H1 (cell line): ENCODE measurements at regions not wholly inside any gene's neighbourhood (a gene's known extent, or its start where the extent isn't known, plus 50 kb on each side); places are given as distances from the start of the nearest gene placed in this dataset.

ENCODE experiments used
- CTCF ChIA-PET: fragments of 300-600 bp; sonication (Branson Sonifier 250); formaldehyde crosslinking; loops from one replicate; lab custom pipeline; 2021; ENCODE audit not compliant: partially characterized antibody; lab: Charles Lee
- POLR2A ChIA-PET: fragments of 300-600 bp; sonication (Branson Sonifier 250); formaldehyde crosslinking; loops from one replicate; lab custom pipeline; 2021; ENCODE audit warnings: inconsistent platforms; ENCODE audit not compliant: partially characterized antibody; lab: Charles Lee
- DNase-seq, 2 experiments: peaks; one replicate each; pipeline versions ENCODE4 v3.0.0 to v3.0.0-alpha.2; 2010 to 2022; ENCODE audit warnings: low spot score in 2 of 2, low read depth in 1 of 2, mixed read lengths in 1 of 2
- FAIRE-seq: peaks from 2 replicates; lab custom pipeline; 2011; peaks lifted over from hg19 to GRCh38; lab: Jason Lieb, UNC
- H2AFZ ChIP-seq: 2 replicates; pipeline ENCODE4 v1.8.1; 2012; ENCODE audit warnings: low read length, inconsistent platforms
- H2AK5ac ChIP-seq: 2 replicates; pipeline ENCODE4 v1.6.1; 2013; ENCODE audit warnings: low read depth, low read length
- H2BK120ac ChIP-seq: replicated peaks from 2 replicates; pipeline ENCODE3; 2013; ENCODE audit warnings: low read depth, low read length, inconsistent platforms
- H2BK12ac ChIP-seq: 2 replicates; pipeline ENCODE4 v1.6.1; 2013; ENCODE audit warnings: low read depth, low read length
- H2BK15ac ChIP-seq: 2 replicates; pipeline ENCODE4 v1.6.1; 2013; ENCODE audit warnings: low read length
- H2BK20ac ChIP-seq: 2 replicates; pipeline ENCODE4 v1.6.1; 2013; ENCODE audit warnings: low read length
- H2BK5ac ChIP-seq: 2 replicates; pipeline ENCODE4 v1.6.1; 2013; ENCODE audit warnings: low read depth, low read length
- H3K14ac ChIP-seq: 2 replicates; pipeline ENCODE4 v1.6.1; 2013; ENCODE audit warnings: inconsistent platforms; ENCODE audit not compliant: insufficient read length
- H3K18ac ChIP-seq: 2 replicates; pipeline ENCODE4 v1.6.1; 2013; ENCODE audit warnings: low read length; ENCODE audit errors: extremely low read depth
- H3K23ac ChIP-seq: 2 replicates; pipeline ENCODE4 v1.6.1; 2013; ENCODE audit warnings: inconsistent platforms; ENCODE audit not compliant: insufficient read length
- H3K23me2 ChIP-seq: 2 replicates; pipeline ENCODE4 v1.6.1; 2013; ENCODE audit warnings: low read depth, low read length
- H3K27ac ChIP-seq: 2 replicates; pipeline ENCODE4 v1.6.1; 2011; ENCODE audit warnings: low read depth, low read length, inconsistent platforms
- H3K27me3 ChIP-seq, 4 experiments: replicated peaks in 1 of 4; 1 replicate in 1 of 4; 2 replicates in 3 of 4; pipeline versions ENCODE4 v1.6.1 to v1.8.1; 2011 to 2013; ENCODE audit warnings: low read length in 3 of 4, mild to moderate bottlenecking in 3 of 4, inconsistent platforms in 2 of 4, mixed read lengths in 2 of 4, moderate library complexity in 1 of 4; ENCODE audit not compliant: control insufficient read depth in 3 of 4, insufficient read depth in 3 of 4; ENCODE audit errors: extremely low read depth in 1 of 4
- H3K36me3 ChIP-seq, 4 experiments: 2 replicates each; pipeline versions ENCODE4 v1.6.1 to v1.8.1; 2011 to 2013; ENCODE audit warnings: mild to moderate bottlenecking in 4 of 4, low read length in 3 of 4, moderate library complexity in 2 of 4, control low read depth in 1 of 4, inconsistent platforms in 1 of 4; ENCODE audit not compliant: insufficient read depth in 4 of 4, control insufficient read depth in 2 of 4
- H3K4ac ChIP-seq: replicated peaks from 2 replicates; pipeline ENCODE3; 2013; ENCODE audit warnings: low read length, low read depth, mixed read lengths, inconsistent platforms; ENCODE audit not compliant: insufficient read length
- H3K4me1 ChIP-seq, 4 experiments: replicated peaks in 1 of 4; 1 replicate in 1 of 4; 2 replicates in 3 of 4; pipeline versions ENCODE4 v1.6.1 to v1.8.1; 2011 to 2013; ENCODE audit warnings: low read length in 3 of 4, inconsistent platforms in 2 of 4, mixed read lengths in 1 of 4; ENCODE audit not compliant: insufficient read depth in 4 of 4, control insufficient read depth in 3 of 4
- H3K4me2 ChIP-seq, 2 experiments: 2 replicates each; pipeline versions ENCODE4 v1.6.1 to v1.8.1; 2011 to 2013; ENCODE audit warnings: low read depth in 2 of 2, low read length in 2 of 2, control low read depth in 1 of 2, inconsistent platforms in 1 of 2, mild to moderate bottlenecking in 1 of 2; ENCODE audit not compliant: insufficient read depth in 1 of 2
- H3K4me3 ChIP-seq, 4 experiments: fragments of 200-600, 300-600 bp in 1 of 4; sonication (generic), shearing (Covaris generic), sonication (Bioruptor Twin) in 1 of 4; 2 replicates each; pipeline versions ENCODE4 v1.5.1 to v1.8.1; 2011 to 2016; ENCODE audit warnings: low read length in 4 of 4, low read depth in 3 of 4, control low read depth in 2 of 4, inconsistent platforms in 2 of 4, mild to moderate bottlenecking in 2 of 4, mixed read lengths in 1 of 4, moderate library complexity in 1 of 4; ENCODE audit not compliant: insufficient read depth in 2 of 4; ENCODE audit errors: extremely low read depth in 1 of 4
- H3K56ac ChIP-seq: replicated peaks from 2 replicates; pipeline ENCODE3; 2013; ENCODE audit warnings: low read depth, mild to moderate bottlenecking, mixed read lengths, low read length, inconsistent platforms; ENCODE audit not compliant: insufficient read length
- H3K79me1 ChIP-seq: 2 replicates; pipeline ENCODE4 v1.6.1; 2013; ENCODE audit warnings: low read depth, low read length, control low read depth
- H3K79me2 ChIP-seq, 2 experiments: 2 replicates each; pipeline versions ENCODE4 v1.6.1 to v1.8.1; 2012 to 2013; ENCODE audit warnings: low read length in 2 of 2, mild to moderate bottlenecking in 2 of 2, inconsistent platforms in 1 of 2; ENCODE audit not compliant: insufficient read depth in 2 of 2, control insufficient read depth in 1 of 2
- H3K9ac ChIP-seq, 4 experiments: replicated peaks in 1 of 4; 1 replicate in 1 of 4; 2 replicates in 3 of 4; pipeline versions ENCODE4 v1.6.1 to v1.8.1; 2011 to 2013; ENCODE audit warnings: low read depth in 3 of 4, low read length in 3 of 4, control low read depth in 2 of 4, mild to moderate bottlenecking in 2 of 4, moderate library complexity in 2 of 4, inconsistent platforms in 1 of 4; ENCODE audit errors: extremely low read depth in 1 of 4
- H3K9me3 ChIP-seq, 2 experiments: 2 replicates each; pipeline versions ENCODE4 v1.6.1 to v1.8.1; 2012 to 2013; ENCODE audit warnings: mild to moderate bottlenecking in 2 of 2, moderate library complexity in 2 of 2, control low read depth in 1 of 2, inconsistent platforms in 1 of 2, low read depth in 1 of 2, low read length in 1 of 2, mixed read lengths in 1 of 2; ENCODE audit not compliant: insufficient read depth in 2 of 2
- H4K20me1 ChIP-seq, 2 experiments: replicated peaks in 1 of 2; 2 replicates each; pipeline versions ENCODE3 to v1.8.1; 2011 to 2013; ENCODE audit warnings: inconsistent platforms in 2 of 2, low read length in 2 of 2, mild to moderate bottlenecking in 1 of 2; ENCODE audit not compliant: insufficient read depth in 2 of 2, control insufficient read depth in 1 of 2
- H4K5ac ChIP-seq: 2 replicates; pipeline ENCODE4 v1.6.1; 2013; ENCODE audit warnings: low read length, low read depth, mixed read lengths, inconsistent platforms; ENCODE audit not compliant: insufficient read length
- H4K8ac ChIP-seq: 2 replicates; pipeline ENCODE4 v1.8.0; 2013; ENCODE audit warnings: mild to moderate bottlenecking, moderate library complexity, low read length, inconsistent platforms; ENCODE audit not compliant: insufficient read depth; ENCODE audit errors: extremely low read depth
- H4K91ac ChIP-seq: replicated peaks from 2 replicates; pipeline ENCODE3; 2013; ENCODE audit warnings: low read length, mixed read lengths, inconsistent platforms; ENCODE audit not compliant: insufficient read length
- BCL11A ChIP-seq, 2 experiments: IDR thresholded peaks; one replicate each; pipeline ENCODE4 v1.6.1; 2011; ENCODE audit warnings: low read depth in 2 of 2, low read length in 2 of 2, mild to moderate bottlenecking in 2 of 2
- GTF2F1 ChIP-seq: IDR thresholded peaks from 2 replicates; pipeline ENCODE4 v1.6.1; 2012; ENCODE audit warnings: low read depth, low read length, improper control_type of control experiment, borderline replicate concordance
- HDAC2 ChIP-seq, 2 experiments: fragments of 300-600 bp in 1 of 2; sonication (generic) in 1 of 2; IDR thresholded peaks; 2 replicates each; pipeline ENCODE4 v1.6.1; 2011 to 2012; ENCODE audit warnings: low read depth in 2 of 2, low read length in 2 of 2, mild to moderate bottlenecking in 2 of 2, moderate library complexity in 2 of 2, borderline replicate concordance in 1 of 2, inconsistent platforms in 1 of 2
- KDM4A ChIP-seq: IDR thresholded peaks from one replicate; pipeline ENCODE4 v1.7.1; 2012; ENCODE audit warnings: low read depth, mild to moderate bottlenecking, moderate library complexity, low read length, inconsistent platforms; ENCODE audit not compliant: severe bottlenecking
- PHF8 ChIP-seq: fragments of 200-600 bp; sonication (generic); conservative IDR thresholded peaks from 2 replicates; pipeline ENCODE4 v1.7.1; 2012; ENCODE audit warnings: low read depth, mild to moderate bottlenecking, inconsistent platforms, low read length, moderate library complexity
- RAD21 ChIP-seq, 2 experiments: IDR thresholded peaks in 1 of 2; conservative IDR thresholded peaks in 1 of 2; 2 replicates each; pipeline ENCODE4 v1.6.1; 2011; ENCODE audit warnings: low read depth in 2 of 2, low read length in 2 of 2, improper control_type of control experiment in 1 of 2, inconsistent platforms in 1 of 2, mild to moderate bottlenecking in 1 of 2, moderate library complexity in 1 of 2
- RBBP5 ChIP-seq: IDR thresholded peaks from 2 replicates; pipeline ENCODE4 v1.7.1; 2012; ENCODE audit warnings: low read depth, mild to moderate bottlenecking, inconsistent platforms, low read length, moderate library complexity, borderline replicate concordance
- RXRA ChIP-seq: IDR thresholded peaks from 2 replicates; pipeline ENCODE4 v1.6.1; 2011; ENCODE audit warnings: low read depth, mild to moderate bottlenecking, low read length, moderate library complexity; ENCODE audit not compliant: insufficient read depth
- SIX5 ChIP-seq: IDR thresholded peaks from 2 replicates; pipeline ENCODE4 v1.6.1; 2011; ENCODE audit warnings: mild to moderate bottlenecking, low read depth, low read length
- SP4 ChIP-seq: IDR thresholded peaks from 2 replicates; pipeline ENCODE4 v1.6.1; 2012; ENCODE audit warnings: low read length, inconsistent platforms
- WGBS, 2 experiments: shearing (Covaris generic) in 1 of 2; methylation state at CpG; one replicate each; pipeline versions ENCODE4 v1.1.6 to v1.1.7; 2013 to 2015; ENCODE audit warnings: low lambda C conversion rate in 2 of 2, mixed read lengths in 2 of 2, inconsistent platforms in 1 of 2, low coverage in 1 of 2, missing lambda C conversion rate in 1 of 2; ENCODE audit not compliant: insufficient replicate concordance in 2 of 2, insufficient coverage in 1 of 2, insufficient read length in 1 of 2; ENCODE audit errors: extremely low coverage in 1 of 2, missing lambda C conversion rate in 1 of 2; 5-methylcytosine and 5-hydroxymethylcytosine counted together

DNA sequence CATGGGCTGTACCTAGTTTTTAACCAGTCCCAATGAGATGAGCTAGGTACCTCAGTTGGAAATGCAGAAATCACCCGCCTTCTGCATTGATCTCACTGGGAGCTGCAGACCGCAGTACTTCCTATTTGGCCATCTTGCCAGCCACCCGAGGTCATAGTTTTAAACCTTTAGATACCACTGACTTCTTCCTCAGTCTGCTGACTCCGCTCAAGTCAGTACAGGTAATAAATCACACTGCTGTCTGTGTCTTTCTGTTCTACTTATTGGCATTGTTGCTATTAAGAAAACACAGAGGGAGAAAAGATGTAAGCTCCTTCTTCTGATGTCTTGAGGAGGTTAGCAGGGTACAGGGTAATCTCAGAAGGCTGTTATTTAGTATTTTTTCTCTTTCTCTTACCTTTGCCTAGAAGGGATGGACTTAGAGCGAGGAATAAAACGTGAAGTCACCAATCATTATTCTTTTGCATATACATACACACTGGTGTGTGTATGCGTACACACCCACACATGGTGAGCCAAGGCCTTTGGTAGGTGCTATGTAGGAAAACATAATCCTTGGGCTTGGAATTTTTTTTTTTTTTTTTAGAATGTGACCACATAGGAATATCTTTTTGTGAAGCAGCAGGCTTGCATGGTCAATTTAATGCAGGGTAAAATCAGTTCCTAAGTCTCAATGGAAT, 197.2 kb downstream of the EDEM1 start:
- no peaks in the 10 kb centered on the region for H3K27me3 ChIP-seq
- H2BK5ac ChIP-seq, result no peak overlapping the region
- H4K8ac ChIP-seq, result no peak overlapping the region; the same call in 1 of the 2 replicates
- H3K56ac ChIP-seq, result no peak overlapping the region
- no peak overlapping the region for H4K91ac ChIP-seq
- no peaks in the 10 kb centered on the region for H3K79me1 ChIP-seq
- ChIA-PET POLR2A (no interaction called here), CTCF (interaction anchor here (1.0 to 1.6 kb wide), 4 partner anchors 7 to 85 kb away, joined by 3 to 4 read pairs (median 4); no protein-coding TSS in a partner anchor)
- H2AK5ac ChIP-seq, result no peak overlapping the region
- H3K36me3 ChIP-seq, result no peaks in the 10 kb centered on the region
- no peak overlapping the region for H2BK120ac ChIP-seq
- no peak overlapping the region for H3K27ac ChIP-seq
- H3K23me2 ChIP-seq, result no peaks in the 10 kb centered on the region
- no peak overlapping the region for H3K23ac ChIP-seq
- H2BK12ac ChIP-seq, result no peak overlapping the region
- no peak overlapping the region for H2BK15ac ChIP-seq
- H3K4me1 ChIP-seq, result no peaks in the 10 kb centered on the region
- no peak overlapping the region for H2BK20ac ChIP-seq
- DNase-seq (no peak), FAIRE-seq (no peak)
- no peak overlapping the region for H3K4ac ChIP-seq
- no peak overlapping the region for H3K14ac ChIP-seq
- no peak overlapping the region for H3K18ac ChIP-seq
- H3K79me2 ChIP-seq, result no peaks in the 10 kb centered on the region
- H2AFZ ChIP-seq, result no peak overlapping the region
- no peak overlapping the region for H4K5ac ChIP-seq
- H3K4me2 ChIP-seq, result no peak overlapping the region
- H3K9ac ChIP-seq, result no peak overlapping the region
- H3K4me3 ChIP-seq, result no peak overlapping the region
- H4K20me1 ChIP-seq, result no peaks in the 10 kb centered on the region
- 91% methylated on average over 7 of the region's 7 CpGs; no CpG with 5 or more reads in 1 of the 2 experiments for WGBS, 2 experiments
- TF ChIP-seq HDAC2 (IDR thresholded peaks at IDR 0.05; ENCODE audit: borderline replicate concordance in 1 of 2, low read depth in 2 of 2, low read length in 2 of 2) (no peak), RAD21 (IDR thresholded peaks at IDR 0.05 in 1 of 2, conservative IDR thresholded peaks at IDR 0.05 in 1 of 2; ENCODE audit: low read depth in 2 of 2, low read length in 2 of 2) (no peak), KDM4A (no peak), SIX5 (no peak), SP4 (no peak), GTF2F1 (no peak), PHF8 (no peak), RBBP5 (no peak), RXRA (no peak), BCL11A (IDR thresholded peaks at IDR 0.05; ENCODE audit: low read depth in 2 of 2, low read length in 2 of 2) (no peak)
- peaks cover 0 to 3% of the 10 kb centered on the region in 2 experiments; a peak in 1 of 4 replicates for H3K9me3 ChIP-seq
